B cell (primary cell): ENCODE measurements at regions not wholly inside any gene's neighbourhood (a gene's known extent, or its start where the extent isn't known, plus 50 kb on each side); places are given as distances from the start of the nearest gene placed in this dataset.

Experiments
- CTCF ChIP-seq: fragments of 200-600 bp; IDR thresholded peaks from one replicate; pipeline ENCODE4 v1.8.0; 2022; ENCODE audit warnings: antibody characterized with exemption, mild to moderate bottlenecking
- EZH2 ChIP-seq: IDR thresholded peaks from 2 replicates; pipeline ENCODE4 v1.6.1; 2012; ENCODE audit warnings: borderline replicate concordance, low read depth, mild to moderate bottlenecking, moderate library complexity, low read length; ENCODE audit not compliant: insufficient read depth, poor library complexity, severe bottlenecking

GRCh38 chr10:128614802-128615553 is 488.8 kb upstream of the MKI67 start:
- no peak for TF ChIP-seq CTCF
- no peak for TF ChIP-seq EZH2
